Left ventricle myocardium inferior (tissue), 1 donor: ENCODE measurements at regions not wholly inside any gene's neighbourhood (a gene's known extent, or its start where the extent isn't known, plus 50 kb on each side); places are given as distances from the start of the nearest gene placed in this dataset.

Experiments
- DNase-seq: peaks from one replicate; pipeline ENCODE4 v3.0.0-alpha.2; 2020
- H3K27ac ChIP-seq: fragments of 200-600 bp; replicated peaks from 2 replicates; pipeline ENCODE4 v1.8.0; 2021
- H3K27me3 ChIP-seq: fragments of 200-600 bp; 2 replicates; pipeline ENCODE4 v1.8.0; 2021; ENCODE audit warnings: low read depth
- H3K36me3 ChIP-seq: fragments of 200-600 bp; 2 replicates; pipeline ENCODE4 v1.8.0; 2021
- H3K4me1 ChIP-seq: fragments of 200-600 bp; 2 replicates; pipeline ENCODE4 v1.8.0; 2021
- H3K4me3 ChIP-seq: fragments of 200-600 bp; 2 replicates; pipeline ENCODE4 v1.8.0; 2021; ENCODE audit warnings: mild to moderate bottlenecking, moderate library complexity
- H3K9me3 ChIP-seq: fragments of 200-600 bp; replicated peaks from 2 replicates; pipeline ENCODE4 v1.8.0; 2021
- intact Hi-C: fragments of 100-400 bp; cut with micrococcal nuclease; formaldehyde crosslinking; loops from one replicate; pipeline ENCODE4 v1.11.0; 2022
- TF ChIP-seq, protein P1 (sequence below): fragments of 200-600 bp; IDR thresholded peaks from 2 replicates; pipeline ENCODE4 v1.8.0; 2021; ENCODE audit warnings: antibody characterized with exemption, mild to moderate bottlenecking, borderline replicate concordance
- donor health status: DM: no; HTN: yes; CAD: no; lungs with severe emphysema.

DNA sequence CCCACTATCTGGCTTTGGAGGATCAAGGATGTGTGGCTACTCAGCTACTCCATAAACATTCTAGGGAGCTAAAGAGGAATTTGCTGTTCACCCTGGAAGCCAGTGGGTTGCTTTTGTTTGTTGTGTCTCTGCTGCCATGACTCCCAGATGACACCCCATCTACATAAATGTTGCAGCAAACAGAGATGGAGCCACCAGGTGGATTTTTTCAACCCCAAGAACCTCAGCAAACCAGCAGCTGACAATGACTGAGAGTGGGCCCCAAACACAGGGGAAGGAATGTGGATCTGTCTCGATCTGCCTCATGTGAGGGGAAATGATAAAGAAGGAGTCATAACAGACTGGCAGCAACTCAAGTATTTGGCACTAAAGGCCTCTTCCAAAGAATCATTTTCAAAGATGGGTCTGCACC lies 132.7 kb upstream of the TNC start:
- no peak for DNase-seq
- Histone ChIP-seq H3K9me3 (peaks cover 14% of the 10 kb centered on the region), H3K36me3 (no peaks in the 10 kb centered on the region), H3K27me3 (no peaks in the 10 kb centered on the region), H3K4me1 (no peaks in the 10 kb centered on the region), H3K4me3 (no peak overlapping the region), H3K27ac (no peak overlapping the region)
- intact Hi-C loops: no loop called here
- TF ChIP-seq, protein P1, sequence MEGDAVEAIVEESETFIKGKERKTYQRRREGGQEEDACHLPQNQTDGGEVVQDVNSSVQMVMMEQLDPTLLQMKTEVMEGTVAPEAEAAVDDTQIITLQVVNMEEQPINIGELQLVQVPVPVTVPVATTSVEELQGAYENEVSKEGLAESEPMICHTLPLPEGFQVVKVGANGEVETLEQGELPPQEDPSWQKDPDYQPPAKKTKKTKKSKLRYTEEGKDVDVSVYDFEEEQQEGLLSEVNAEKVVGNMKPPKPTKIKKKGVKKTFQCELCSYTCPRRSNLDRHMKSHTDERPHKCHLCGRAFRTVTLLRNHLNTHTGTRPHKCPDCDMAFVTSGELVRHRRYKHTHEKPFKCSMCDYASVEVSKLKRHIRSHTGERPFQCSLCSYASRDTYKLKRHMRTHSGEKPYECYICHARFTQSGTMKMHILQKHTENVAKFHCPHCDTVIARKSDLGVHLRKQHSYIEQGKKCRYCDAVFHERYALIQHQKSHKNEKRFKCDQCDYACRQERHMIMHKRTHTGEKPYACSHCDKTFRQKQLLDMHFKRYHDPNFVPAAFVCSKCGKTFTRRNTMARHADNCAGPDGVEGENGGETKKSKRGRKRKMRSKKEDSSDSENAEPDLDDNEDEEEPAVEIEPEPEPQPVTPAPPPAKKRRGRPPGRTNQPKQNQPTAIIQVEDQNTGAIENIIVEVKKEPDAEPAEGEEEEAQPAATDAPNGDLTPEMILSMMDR: no peak

- Histone ChIP-seq H3K27me3 (no peaks in the 10 kb centered on the region), H3K9me3 (peaks cover 14% of the 10 kb centered on the region), H3K36me3 (no peaks in the 10 kb centered on the region), H3K4me1 (no peaks in the 10 kb centered on the region), H3K27ac (no peak overlapping the region), H3K4me3 (no peak overlapping the region)
- TF ChIP-seq, protein P1: no peak
- DNase-seq: no peak
- intact Hi-C loops: no loop called here
These were observed 136.6 kb upstream of the TNC start for GRCh38 chr9:115254287-115255180.

DNA sequence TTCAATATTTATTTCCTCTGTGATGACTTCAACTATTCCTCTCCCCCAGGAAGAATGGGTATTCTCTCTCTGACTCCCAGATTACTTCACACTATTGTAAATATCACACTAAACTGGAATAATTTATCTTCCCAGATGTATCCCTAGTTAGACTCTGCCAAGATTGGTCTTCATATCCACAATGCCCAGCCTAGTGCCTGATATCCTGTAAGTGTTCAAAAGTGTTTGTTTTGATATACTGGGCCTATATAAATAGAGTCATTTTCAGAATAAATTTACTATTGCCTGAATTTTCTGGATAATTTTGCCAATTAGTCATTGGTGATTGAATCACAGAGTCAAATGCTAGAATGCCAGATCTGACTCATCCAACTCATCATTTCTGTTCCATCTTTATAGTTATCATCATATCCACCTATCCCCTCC lies 143.7 kb upstream of the TNC start:
- intact Hi-C loops: no loop called here
- TF ChIP-seq, protein P1: no peak
- no peak for DNase-seq

DNA sequence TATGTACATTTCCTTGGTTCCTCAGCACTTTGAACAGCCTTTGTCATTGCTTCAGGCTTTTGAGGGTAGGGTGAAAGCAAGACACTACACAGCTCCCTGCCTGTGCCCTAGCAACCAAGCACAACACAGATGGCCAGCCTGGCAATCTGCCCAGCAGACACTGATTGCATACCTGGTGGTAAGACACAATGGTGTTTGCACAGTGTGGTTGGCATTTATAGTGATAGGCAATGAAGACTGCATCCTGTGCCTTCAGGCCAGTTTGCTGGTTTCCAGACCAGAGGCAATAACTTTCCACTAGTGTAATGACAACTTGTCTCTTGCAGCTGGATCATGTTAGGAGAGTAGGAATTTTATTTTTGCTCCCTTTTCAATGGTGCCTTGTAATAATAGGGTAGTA lies 144.5 kb upstream of the TNC start:
- no peaks in the 10 kb centered on the region for H3K27me3 ChIP-seq
- DNase-seq: peak; percentile 86
- H3K4me1 ChIP-seq: peaks cover 8% of the 10 kb centered on the region
- H3K9me3 ChIP-seq: no peaks in the 10 kb centered on the region
- peak overlapping the region; percentile 34 for H3K27ac ChIP-seq
- TF ChIP-seq, protein P1: no peak
- no peaks in the 10 kb centered on the region for H3K36me3 ChIP-seq
- intact Hi-C loops: no loop called here
- H3K4me3 ChIP-seq: no peak overlapping the region

More for the DNA sequence above, 143.7 kb upstream of the TNC start:
- H3K4me3 ChIP-seq: no peak overlapping the region
- H3K27me3 ChIP-seq: no peaks in the 10 kb centered on the region
- no peaks in the 10 kb centered on the region for H3K36me3 ChIP-seq
- peaks cover 8% of the 10 kb centered on the region for H3K4me1 ChIP-seq
- no peak overlapping the region for H3K27ac ChIP-seq
- H3K9me3 ChIP-seq: no peaks in the 10 kb centered on the region

DNA sequence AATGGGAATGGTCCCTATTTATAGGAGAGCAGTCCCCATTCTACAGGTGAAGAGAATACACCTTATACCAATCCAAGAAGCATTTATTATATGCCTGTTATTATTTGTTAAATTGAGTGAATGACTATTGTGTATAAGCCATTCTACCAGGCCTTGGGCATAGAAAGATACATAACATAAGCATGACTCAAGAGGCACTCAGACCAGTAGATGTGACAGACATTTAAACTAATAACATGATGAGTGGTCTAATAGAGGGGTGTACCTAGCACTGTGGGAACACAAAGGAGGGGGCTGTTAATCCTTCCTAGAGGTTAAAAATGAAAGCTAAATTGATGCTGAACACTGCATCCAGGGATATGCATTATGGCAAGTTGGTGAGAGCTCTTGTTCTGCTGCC lies 145.0 kb upstream of the TNC start:
- H3K27me3 ChIP-seq: no peaks in the 10 kb centered on the region
- H3K36me3 ChIP-seq: no peaks in the 10 kb centered on the region
- peaks cover 8% of the 10 kb centered on the region for H3K4me1 ChIP-seq
- H3K9me3 ChIP-seq: no peaks in the 10 kb centered on the region
- peak overlapping the region; percentile 34 for H3K27ac ChIP-seq
- intact Hi-C loops: no loop called here
- no peak for DNase-seq
- no peak overlapping the region for H3K4me3 ChIP-seq
- TF ChIP-seq, protein P1: no peak
